GM21447 (cell line): ENCODE measurements at regions not wholly inside any gene's neighbourhood (a gene's known extent, or its start where the extent isn't known, plus 50 kb on each side); places are given as distances from the start of the nearest gene placed in this dataset.
A peak's percentile ranks its signal among the peaks of the same experiment; 100 is the strongest.

Source experiments
- ATAC-seq: cut with Tn5 transposase; IDR thresholded peaks from one replicate; pipeline ENCODE4 v1.9.1; 2021; ENCODE audit not compliant: unreplicated experiment

DNA sequence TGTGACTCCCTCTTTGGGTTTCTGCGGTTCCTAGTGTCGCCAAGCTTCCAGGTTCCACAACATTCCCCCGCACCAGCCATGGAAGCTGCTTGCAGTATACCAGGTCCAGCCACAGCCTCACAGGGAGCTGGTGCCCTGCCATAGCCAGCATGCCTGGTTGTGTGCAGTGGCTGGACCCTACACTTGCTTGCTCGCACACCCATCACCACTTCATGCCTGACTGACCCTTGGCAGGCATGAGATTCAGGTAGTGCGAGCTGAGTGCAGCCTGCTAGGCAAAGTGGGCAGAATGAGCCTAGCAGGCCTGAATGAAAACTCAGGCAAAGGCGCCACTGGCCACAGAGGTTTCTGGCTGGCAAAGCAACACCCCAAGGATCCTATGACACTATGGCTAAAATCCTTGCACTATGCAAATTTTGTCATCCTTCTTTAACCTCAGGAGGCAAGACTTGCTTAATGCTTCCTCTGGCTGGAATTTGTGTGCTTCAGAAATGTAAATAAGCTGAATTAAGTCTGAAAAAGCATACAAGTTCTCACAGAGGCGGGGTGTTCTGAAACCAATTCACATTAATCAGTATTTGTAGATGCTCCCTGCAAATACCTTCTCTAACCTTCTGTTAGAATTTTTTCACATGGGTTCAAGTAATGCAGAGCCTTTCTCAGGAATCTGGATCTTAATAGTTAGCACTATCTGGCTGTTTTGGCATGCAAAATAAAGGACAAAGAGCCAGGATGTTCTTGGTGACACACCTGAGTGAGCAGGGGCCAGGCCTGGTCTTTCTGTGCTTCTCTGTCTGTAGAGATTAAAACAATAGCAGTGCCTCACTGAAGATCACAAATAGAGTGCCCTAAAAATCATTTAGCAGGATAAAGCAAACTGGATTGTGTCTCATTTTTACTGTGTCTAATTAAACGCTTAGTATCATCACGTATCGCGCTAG lies 256.9 kb downstream of the GPATCH2 start:
- ATAC-seq: no peak

DNA sequence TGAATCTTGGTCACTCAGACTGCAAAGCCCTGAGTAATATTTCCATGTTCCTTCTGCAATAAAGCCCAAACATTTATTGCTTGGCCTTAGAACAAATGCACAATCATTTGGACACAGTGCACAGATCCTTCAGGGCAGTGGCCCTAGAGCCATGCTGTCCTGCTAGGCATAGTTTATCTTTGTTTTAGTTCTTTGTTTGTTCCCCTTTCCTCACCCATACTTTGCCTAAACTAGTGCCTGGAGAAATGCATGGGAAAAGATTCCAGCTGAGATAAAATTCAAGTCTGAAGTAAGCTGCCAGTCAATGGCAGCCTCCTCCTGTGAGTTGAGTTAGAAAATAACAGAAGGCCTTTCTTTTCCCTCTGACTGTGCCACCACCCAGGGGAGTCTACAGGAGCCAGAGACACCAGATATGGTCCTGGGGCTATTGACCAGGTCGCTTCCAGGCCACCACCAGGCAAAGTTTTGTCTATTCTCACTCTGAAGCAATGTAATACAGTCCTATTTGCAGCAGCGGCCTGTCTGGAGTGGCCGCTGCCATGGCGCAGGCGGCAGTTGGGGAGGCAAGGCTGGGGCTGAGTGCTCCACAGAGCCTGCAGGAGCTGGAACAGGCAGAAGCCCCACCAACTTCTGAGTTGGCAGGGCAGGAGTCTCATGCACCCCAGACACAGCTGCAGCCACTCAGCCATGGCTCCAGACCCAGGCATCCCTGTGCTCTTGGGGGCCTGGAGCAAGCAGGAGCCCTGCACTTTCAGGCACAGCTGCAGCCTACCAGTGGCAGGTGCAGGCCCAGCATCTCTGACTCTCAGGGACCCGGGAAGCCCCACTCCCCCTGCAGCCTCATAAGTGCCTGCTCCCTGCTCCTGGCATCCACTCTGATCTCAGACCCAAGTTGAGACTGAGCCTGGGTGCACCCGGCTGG lies 258.6 kb downstream of the GPATCH2 start:
- no peak for ATAC-seq

DNA sequence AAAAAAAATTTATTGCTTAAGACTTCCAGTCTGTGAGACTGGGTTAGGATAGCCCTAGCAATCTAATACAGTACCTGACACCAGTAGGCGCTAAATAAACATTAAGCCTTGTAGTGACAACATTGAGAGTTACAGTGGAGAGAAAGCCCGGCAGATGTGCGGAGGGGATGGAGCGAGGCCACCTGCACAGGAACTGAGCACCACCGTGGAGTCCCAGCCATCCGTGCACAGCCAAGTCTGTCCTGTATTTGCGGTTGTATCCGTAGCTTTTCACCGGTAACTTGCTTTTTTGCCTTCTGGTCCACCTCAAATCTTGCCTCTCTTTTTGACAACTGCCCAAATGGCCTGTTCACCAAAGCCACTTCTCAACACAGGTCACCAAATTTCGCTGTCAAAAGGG lies 260.1 kb downstream of the GPATCH2 start:
- ATAC-seq: no peak

DNA sequence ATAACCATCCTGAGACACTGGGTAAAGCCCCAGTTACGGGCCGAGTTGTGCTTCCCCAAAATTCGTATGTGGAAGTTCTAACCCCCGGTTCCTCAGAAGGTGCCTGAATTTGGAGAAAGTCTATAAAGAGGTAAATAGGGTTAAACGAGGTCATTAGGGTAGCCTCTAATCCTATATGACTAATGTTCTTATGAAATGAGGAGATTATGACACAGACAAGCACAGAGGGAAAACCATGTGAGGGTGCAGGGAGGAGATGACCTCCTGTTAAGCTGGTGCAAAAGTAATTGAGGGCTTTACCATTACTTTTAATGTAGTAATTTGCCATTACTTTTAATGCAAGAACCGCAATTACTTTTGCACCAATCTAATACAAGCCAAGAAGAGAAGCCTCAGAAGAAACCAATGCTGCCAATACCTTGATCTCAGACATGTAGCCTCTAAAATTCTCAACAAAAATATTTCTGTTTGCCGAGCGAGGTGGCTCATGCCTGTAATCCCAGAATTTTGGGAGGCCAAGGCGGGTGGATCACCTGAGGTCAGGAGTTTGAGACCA lies 260.8 kb downstream of the GPATCH2 start:
- ATAC-seq: no peak

DNA sequence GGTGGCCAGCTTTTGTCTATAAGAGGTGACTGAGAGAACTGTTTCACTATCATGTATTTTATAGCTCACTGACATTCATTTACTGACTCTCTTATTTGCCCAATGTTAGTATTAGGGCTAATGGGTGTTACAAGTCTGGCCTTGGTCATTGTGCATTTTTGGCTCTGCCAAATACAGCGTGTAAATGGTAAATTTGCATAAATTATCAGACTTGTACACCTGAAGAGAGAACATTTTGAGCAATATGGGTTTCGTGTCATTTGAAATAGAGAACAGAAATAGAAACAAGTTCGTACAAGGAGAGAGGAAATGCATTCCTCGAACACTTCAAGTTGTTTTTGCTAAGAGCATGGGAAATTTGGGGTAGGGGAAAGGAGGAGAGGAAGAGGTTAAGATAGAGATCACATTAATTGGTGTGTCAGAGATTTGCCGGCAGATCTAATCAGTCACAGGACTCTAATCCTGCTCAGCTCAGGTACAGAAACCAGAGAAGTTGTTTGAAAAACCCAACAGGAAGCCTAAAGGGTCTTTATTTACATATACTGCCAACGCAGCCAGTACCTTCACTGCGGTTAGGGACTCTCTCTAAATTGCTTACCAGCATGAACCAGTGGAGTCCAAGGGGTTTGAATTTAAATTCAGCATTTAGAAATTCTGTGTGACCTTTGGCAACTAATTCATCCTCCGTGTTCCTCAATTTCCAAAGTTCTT lies 261.5 kb downstream of the GPATCH2 start:
- ATAC-seq: peak; percentile 90

DNA sequence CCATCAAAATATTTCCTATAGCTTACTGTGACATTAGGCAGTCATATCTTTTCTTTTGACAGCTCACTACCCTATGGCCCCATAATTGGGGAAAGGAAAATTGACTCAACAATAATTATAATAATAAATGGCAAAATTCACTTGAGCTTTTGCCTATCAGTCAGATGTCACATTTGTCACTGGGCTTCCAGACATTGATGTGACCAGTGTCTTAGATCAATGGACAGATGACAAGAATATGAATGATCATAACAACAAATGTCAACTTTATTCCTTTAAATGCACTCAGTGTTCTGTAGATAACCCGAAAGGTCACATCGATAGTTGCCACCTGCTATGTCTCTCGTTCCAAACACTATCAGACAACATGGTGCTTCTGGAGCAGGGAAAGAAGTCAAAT lies 266.7 kb downstream of the GPATCH2 start:
- no peak for ATAC-seq

DNA sequence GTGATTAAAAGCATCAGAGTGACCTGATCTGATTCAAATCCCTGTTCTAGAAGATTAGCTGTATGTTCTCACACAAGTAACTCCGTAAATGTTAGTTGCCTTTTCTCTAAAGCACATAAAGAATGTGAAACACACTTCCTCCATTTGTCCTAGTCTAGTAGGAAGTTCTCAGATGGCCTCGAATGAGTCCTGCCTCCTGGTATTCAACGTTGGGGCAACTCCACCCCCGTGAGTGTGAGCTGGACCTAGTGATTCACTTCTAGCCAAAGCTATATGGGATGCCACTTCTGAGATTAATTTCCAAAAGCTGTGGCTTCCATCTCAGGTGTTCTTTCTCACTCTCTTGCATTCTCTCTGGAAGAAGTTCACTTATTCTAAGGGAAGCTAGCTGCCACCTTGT lies 267.6 kb downstream of the GPATCH2 start:
- no peak for ATAC-seq

DNA sequence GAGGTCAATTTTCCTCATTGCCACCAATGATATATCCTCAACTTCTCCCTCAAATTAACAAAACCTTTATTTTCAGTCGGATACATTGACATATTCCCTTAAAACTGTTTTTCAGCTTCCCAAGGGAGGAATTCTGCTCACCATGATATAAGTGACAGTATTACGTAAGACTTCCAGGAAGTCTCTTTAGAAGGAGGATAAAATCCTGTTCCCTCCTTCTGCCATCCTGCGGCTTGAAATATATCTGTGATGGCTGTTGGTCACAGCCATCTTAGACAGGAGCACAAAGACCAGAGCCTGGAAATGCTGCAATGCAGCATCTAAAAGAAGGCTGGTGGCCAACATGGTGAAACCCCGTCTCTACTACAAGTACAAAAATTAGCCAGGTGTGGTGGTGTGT lies 270.4 kb downstream of the GPATCH2 start:
- no peak for ATAC-seq

DNA sequence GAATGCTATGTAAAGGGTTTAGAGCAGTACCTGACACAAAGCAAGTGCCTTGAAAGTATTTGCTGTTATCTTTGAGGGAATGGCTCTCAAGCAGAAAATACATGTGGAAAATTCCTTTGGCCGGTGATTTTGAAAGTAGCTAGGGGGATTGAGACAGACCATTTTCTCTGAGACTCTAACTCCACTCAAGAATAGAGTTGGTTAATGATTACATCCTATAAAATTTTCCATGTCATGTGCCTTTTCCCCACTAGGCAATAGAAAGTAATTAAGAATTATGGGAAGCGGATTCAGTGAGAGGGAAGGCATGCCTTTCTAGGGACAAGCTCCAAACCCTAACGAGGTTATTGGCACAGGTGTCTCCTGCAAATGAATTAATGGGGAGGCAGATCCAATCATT lies 276.0 kb downstream of the GPATCH2 start:
- no peak for ATAC-seq

DNA sequence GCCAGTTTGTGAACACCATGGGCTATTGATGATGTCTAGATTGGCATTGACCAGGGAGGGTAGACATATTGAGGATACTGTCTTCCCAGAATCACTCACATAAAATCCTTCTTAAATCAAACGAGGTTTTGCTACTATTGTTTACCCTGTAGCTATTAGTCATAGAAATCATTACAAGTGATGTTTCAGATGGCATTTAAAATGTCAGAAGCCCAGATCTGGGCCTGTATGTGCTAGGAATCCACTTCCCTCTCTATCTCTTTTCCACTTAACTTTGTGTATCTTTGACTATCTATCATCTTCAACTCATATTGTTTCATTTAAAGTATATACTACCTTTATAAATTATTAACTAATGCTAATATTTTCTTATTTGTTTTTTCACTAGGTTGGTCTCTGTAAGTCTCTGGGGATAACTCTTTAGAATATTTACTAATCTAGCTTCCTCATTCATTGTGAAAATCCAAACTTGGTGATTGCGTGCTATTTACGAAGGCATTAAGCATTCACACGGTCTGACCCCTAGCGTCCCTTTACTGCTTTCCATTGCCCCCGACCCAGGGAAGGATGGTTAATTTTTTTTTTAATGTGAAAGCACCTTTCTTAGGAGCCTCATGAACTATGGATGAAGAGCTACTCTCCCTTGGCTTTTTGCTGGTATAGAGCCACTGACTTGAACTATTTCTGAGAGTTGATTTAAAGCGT lies 281.8 kb downstream of the GPATCH2 start:
- ATAC-seq: no peak

DNA sequence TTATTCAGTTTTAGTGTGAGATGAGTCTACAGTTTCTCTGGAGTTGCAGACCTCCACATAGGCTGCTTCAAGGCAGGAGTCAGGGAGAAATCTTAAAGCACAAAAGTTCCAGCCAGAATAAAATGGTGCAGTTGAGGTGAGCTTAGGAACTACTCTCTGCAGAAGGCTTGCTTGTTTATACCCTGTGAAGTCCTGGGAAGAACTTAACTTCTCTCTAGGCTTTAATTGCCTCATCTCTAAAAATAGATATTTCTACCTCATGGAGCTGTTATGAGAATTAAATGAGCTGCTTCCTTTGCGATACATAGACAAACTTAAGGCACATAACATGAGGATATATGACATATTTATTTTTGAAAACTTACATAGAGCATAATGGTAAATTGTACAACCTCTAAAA lies 286.2 kb downstream of the GPATCH2 start:
- no peak for ATAC-seq

DNA sequence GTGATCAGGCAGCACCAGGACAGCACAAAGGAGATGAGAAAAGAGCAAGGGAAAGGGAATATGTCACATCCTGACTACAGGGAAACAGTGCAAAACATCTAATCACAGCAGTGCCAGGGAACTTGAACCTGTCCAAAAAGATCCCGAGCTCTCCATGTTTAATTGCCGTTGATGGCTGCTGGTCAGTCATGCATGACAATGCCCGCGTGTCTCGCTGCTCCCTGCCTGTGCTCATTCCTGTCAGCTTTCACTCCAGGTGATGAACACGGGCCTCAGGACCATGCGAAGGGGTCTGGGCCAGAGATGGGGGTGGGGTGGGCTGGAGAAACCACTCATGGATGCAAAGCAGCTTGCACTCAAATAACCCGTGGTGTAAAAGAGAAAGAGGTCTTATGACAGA lies 287.0 kb downstream of the GPATCH2 start:
- ATAC-seq: no peak

DNA sequence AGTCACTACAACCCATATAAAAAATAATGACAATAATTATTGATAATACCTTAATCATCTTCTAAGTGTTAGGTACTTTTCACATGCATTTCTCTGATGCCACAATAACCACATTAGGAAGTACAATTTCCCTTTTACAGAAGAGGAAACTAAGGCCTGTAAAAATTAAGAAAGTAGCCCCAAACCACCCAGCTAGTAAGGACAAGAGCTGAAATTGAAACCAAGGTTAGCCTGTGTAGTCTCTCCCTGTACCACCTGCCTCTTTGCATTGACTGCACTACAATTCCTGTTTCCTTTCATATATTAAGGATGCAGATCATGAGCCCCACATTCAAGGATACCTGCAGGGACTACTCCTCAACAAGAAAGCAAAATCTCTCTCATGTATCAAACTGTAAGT lies 288.8 kb downstream of the GPATCH2 start:
- ATAC-seq: no peak

DNA sequence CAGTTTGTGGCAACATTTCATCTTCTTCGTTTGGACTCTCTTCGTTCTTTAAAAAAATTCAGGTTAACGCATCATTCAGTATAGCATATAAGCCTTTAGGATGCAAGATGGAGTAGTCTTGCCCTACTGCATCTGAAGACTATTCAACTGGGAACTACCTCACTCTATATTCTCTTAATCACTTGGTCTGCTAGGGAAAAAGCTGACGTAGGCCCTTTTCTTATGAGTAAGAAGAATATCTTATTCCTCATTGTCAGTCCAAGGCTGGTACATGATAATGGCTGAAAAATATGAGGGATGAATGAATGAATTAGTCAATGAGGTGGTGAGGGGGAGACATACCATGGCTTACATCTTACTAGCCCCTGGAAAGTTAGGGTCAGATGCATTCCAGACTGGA lies 294.2 kb downstream of the GPATCH2 start:
- ATAC-seq: no peak

DNA sequence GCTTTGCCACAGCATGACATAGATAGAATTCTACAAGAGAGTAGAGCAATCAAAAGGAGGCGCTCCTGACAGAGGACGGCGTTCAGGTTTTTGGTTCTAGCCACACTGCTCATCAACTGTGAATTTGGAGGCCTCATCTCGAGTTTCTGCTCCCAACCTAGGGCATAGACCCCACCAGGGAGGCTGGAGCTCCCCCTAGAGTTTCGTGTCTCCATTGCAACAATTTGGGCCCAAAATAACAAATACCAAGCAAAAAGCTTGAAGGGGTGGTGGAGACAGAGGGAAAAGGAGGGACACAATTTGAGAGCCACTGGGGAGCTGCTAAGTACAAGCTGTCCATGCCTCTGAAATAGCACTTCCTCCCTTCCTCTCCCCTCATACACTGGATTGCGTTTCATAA lies 297.0 kb downstream of the GPATCH2 start:
- ATAC-seq: peak; percentile 82

DNA sequence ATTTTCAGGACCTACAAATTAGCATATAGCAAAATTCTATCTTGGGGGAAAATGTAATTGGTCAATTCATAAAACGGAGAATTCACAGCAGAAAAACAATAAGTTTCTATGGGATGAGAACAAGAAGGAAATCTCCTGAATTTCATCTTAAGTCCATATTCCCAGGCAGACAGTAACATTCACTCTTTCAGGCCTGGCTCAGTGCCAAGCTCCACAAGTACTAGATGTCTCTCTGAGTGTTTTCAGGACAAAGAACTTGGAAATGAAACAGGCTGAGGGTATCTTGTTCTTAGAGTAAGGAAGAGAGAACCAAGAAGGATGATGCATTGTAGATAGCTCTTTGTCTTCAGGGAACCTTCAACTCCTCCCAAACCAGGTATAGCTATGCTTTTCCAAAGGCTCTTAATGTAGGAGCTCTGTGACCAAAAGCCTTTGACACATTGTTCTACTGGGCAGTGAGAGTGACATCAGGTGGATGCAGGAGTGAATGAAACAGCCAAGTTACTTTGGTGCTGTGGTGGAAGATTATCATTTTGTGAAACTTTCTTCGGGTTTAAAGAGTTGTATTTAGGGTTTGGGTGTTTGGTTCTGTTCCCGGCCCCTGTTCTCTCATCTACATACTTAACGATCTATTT lies 298.3 kb downstream of the GPATCH2 start:
- ATAC-seq: no peak

DNA sequence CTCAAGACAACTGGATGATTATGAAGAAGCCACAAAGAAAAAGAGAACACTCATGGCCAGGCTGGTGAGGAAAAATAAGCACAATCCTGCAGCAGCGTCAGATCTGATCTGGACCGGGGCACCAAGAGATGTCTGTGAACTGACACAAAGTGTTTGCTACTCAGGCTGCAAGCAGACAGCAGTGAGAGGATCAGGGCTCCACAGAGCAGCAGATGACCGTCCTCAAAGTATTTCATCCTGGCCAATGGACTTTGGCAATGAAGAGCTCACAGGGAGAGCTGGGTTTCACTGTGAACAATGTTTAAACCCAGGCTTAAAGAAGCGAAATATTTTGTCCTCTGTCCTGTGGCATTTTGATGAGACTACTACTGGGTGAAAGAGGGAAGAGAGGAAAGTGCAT lies 299.2 kb downstream of the GPATCH2 start:
- no peak for ATAC-seq

DNA sequence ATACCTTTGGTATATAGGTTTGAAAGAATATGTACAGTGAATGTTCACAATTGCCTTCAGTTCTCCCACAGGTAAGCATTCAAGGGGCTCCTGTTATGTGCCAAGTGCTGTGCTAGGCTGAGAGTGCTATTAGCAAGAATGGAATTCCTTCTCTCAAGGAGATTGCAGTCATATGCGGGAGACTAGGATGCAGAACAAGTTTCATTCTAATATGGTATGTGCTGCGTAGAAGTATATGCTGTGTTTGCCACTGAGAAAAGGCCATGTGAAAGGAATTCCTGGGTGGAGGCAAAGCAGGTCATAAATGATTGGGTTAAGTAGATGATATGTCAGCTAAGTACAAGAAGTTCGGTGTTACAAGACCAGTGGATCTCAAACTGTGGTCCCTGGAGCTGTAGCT lies 303.0 kb downstream of the GPATCH2 start:
- ATAC-seq: no peak

DNA sequence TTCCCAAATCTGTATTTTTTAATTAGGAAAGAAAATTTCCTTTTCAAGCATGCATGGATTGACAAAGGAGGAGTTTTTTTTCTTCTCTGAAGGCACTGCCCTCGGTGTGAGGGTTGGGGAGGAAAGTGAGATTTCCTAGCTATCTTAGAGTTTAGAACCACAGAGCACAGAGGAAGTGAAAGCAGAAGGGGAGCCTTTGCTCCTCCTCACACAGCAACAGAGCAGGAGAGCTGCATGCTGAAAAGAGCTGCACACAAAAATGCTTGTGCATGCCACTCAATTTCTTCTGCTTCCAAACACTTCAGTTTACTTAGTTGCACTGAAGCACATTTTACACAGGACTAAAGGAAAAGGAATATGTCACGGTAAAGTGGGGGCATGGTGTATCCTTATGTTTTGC lies 308.1 kb downstream of the GPATCH2 start:
- peak; percentile 100 for ATAC-seq

DNA sequence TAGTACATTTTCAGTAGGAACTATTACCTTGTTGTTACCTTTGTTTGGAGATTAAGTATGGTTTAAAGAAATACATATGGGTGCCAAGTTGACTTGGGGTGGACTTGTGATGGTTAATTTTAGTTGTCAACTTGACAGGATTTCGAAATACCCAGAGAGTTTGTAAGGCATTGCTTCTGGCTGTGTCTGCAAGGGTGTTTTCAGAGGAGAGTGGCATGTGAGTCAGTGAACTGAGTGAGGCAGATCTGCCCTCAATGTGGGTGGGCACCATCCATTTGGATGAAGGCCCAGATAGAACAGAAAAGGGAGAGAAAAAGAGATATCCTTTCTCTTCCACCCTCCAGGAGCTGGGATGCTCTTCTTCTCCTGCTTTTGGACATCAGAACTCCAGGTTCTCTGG lies 315.5 kb downstream of the GPATCH2 start:
- no peak for ATAC-seq
